BE2C (cell line): ENCODE measurements at regions not wholly inside any gene's neighbourhood (a gene's known extent, or its start where the extent isn't known, plus 50 kb on each side); places are given as distances from the start of the nearest gene placed in this dataset.
A peak's percentile ranks its signal among the peaks of the same experiment; 100 is the strongest.

Experiments used
- DNase-seq: peaks from one replicate; pipeline ENCODE4 v3.0.0-alpha.2; 2020
- H3K27me3 ChIP-seq: fragments of 250-450 bp; sonication (Bioruptor Pico); 2 replicates; pipeline ENCODE4 v1.5.1; 2020; ENCODE audit warnings: mild to moderate bottlenecking
- H3K36me3 ChIP-seq: fragments of 250-450 bp; sonication (Bioruptor Pico); 2 replicates; pipeline ENCODE4 v1.5.1; 2020; ENCODE audit warnings: mild to moderate bottlenecking
- H3K4me1 ChIP-seq: fragments of 250-450 bp; sonication (Bioruptor Pico); 2 replicates; pipeline ENCODE4 v1.5.1; 2020
- H3K4me3 ChIP-seq: 2 replicates; pipeline ENCODE4 v1.5.1; 2011; ENCODE audit warnings: low read depth, low read length
- H3K9me3 ChIP-seq: fragments of 250-450 bp; sonication (Bioruptor Pico); 2 replicates; pipeline ENCODE4 v1.5.1; 2020
- CTCF ChIP-seq: IDR thresholded peaks from 2 replicates; pipeline ENCODE4 v1.5.1; 2012; ENCODE audit warnings: mild to moderate bottlenecking, low read depth, low read length

GRCh38 chr9:78622126-78622525 is 325.2 kb downstream of the PSAT1 start:
- DNase-seq: no peak
- Histone ChIP-seq H3K4me1 (no peaks in the 10 kb centered on the region), H3K27me3 (no peaks in the 10 kb centered on the region), H3K36me3 (no peaks in the 10 kb centered on the region), H3K9me3 (no peaks in the 10 kb centered on the region), H3K4me3 (no peak overlapping the region)
- no peak for TF ChIP-seq CTCF

- Histone ChIP-seq H3K36me3 (no peaks in the 10 kb centered on the region), H3K4me3 (no peak overlapping the region), H3K4me1 (peaks cover 8% of the 10 kb centered on the region), H3K27me3 (no peaks in the 10 kb centered on the region), H3K9me3 (no peaks in the 10 kb centered on the region)
- no peak for TF ChIP-seq CTCF
- DNase-seq: no peak
Measured at GRCh38 chr9:78626971-78627370, 330.0 kb downstream of the PSAT1 start.

GRCh38 chr9:78630966-78631365 is 334.0 kb downstream of the PSAT1 start:
- H3K4me3 ChIP-seq: peak overlapping the region; percentile 48
- H3K36me3 ChIP-seq: no peaks in the 10 kb centered on the region
- no peaks in the 10 kb centered on the region for H3K27me3 ChIP-seq
- TF ChIP-seq CTCF: no peak
- no peaks in the 10 kb centered on the region for H3K9me3 ChIP-seq
- peaks cover 18% of the 10 kb centered on the region for H3K4me1 ChIP-seq
- DNase-seq: peak; percentile 16

GRCh38 chr9:78640728-78641127 is 343.8 kb downstream of the PSAT1 start:
- peaks cover 3% of the 10 kb centered on the region; the same call in 1 of the 2 replicates for H3K9me3 ChIP-seq
- H3K4me1 ChIP-seq: no peaks in the 10 kb centered on the region
- no peak overlapping the region for H3K4me3 ChIP-seq
- DNase-seq: no peak
- H3K27me3 ChIP-seq: no peaks in the 10 kb centered on the region
- no peaks in the 10 kb centered on the region for H3K36me3 ChIP-seq
- TF ChIP-seq CTCF: no peak

GRCh38 chr9:78644359-78644758 is 347.4 kb downstream of the PSAT1 start:
- Histone ChIP-seq H3K4me1 (no peaks in the 10 kb centered on the region), H3K4me3 (no peak overlapping the region), H3K36me3 (no peaks in the 10 kb centered on the region), H3K9me3 (peaks cover 3% of the 10 kb centered on the region; the same call in 1 of the 2 replicates), H3K27me3 (no peaks in the 10 kb centered on the region)
- no peak for TF ChIP-seq CTCF
- no peak for DNase-seq

- no peaks in the 10 kb centered on the region for H3K9me3 ChIP-seq
- TF ChIP-seq CTCF: no peak
- H3K36me3 ChIP-seq: no peaks in the 10 kb centered on the region
- no peak overlapping the region for H3K4me3 ChIP-seq
- H3K4me1 ChIP-seq: no peaks in the 10 kb centered on the region
- DNase-seq: no peak
- H3K27me3 ChIP-seq: no peaks in the 10 kb centered on the region
Measured at GRCh38 chr9:78654324-78654723, 357.4 kb downstream of the PSAT1 start.
